Activated B cell treated with CpG ODN at 0.5 μM for 24 hours (primary cell): ENCODE measurements at regions not wholly inside any gene's neighbourhood (a gene's known extent, or its start where the extent isn't known, plus 50 kb on each side); places are given as distances from the start of the nearest gene placed in this dataset.

Source experiments
- ATAC-seq: fragments of 200-7000 bp; cut with Tn5 transposase; one replicate; pipeline ENCODE4 v1.10.0; 2021; ENCODE audit warnings: low read depth, mild to moderate bottlenecking, moderate library complexity
- CTCF ChIA-PET: fragments of 350-600 bp; sonication (Branson Sonifier 250); formaldehyde crosslinking; loops from one replicate; lab custom pipeline; 2021; ENCODE audit warnings: antibody characterized with exemption; lab: Charles Lee
- POLR2A ChIA-PET: fragments of 350-600 bp; sonication (Branson Sonifier 250); formaldehyde crosslinking; loops from one replicate; lab custom pipeline; 2021; ENCODE audit warnings: antibody characterized with exemption; lab: Charles Lee
- DNase-seq: peaks from one replicate; pipeline ENCODE4 v3.0.0; 2022
- H3K27ac Mint-ChIP-seq: one replicate; pipeline ENCODE4 v1.8.0; 2020; ENCODE audit warnings: mixed read lengths
- H3K27me3 Mint-ChIP-seq: one replicate; pipeline ENCODE4 v1.8.0; 2021; ENCODE audit warnings: mixed read lengths
- H3K36me3 Mint-ChIP-seq: one replicate; pipeline ENCODE4 v1.8.0; 2021; ENCODE audit warnings: low read depth, mixed read lengths
- H3K4me1 Mint-ChIP-seq: one replicate; pipeline ENCODE4 v1.8.0; 2021; ENCODE audit warnings: mixed read lengths
- H3K4me3 Mint-ChIP-seq: one replicate; pipeline ENCODE4 v1.8.0; 2020; ENCODE audit warnings: mild to moderate bottlenecking, mixed read lengths
- H3K9me3 Mint-ChIP-seq: one replicate; pipeline ENCODE4 v1.8.0; 2020; ENCODE audit warnings: mixed read lengths
- intact Hi-C: fragments of 100-400 bp; cut with micrococcal nuclease; formaldehyde crosslinking; loops from one replicate; pipeline ENCODE4 v1.15.1; 2024
- TF ChIP-seq, protein P1 (sequence below): fragments of 200-600 bp; IDR thresholded peaks from one replicate; pipeline ENCODE4 v1.8.0; 2022; ENCODE audit warnings: antibody characterized with exemption, mild to moderate bottlenecking

DNA sequence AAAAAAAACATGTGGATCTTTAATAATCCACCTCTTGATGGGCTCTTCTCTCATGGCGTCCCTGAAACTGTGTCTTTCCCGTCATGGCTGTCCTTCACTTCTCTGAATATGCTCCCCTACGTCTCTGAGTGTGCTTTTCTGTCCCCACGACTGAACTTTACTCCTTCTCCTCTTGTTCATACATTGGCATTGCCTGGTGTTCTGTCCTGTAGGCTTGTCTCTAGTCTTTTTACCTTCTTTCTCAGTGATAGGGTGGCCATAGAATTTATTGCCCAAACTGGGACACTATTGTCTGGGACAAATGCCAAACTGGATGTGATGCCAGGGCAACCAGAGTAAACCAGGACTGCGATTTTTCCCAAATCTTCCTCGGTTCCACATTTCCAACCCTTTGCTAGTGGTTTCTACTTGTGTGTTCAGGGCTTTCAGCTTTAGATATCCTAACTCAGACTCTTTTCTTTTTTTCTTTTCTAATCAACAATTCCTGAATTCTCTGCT is 202.2 kb downstream of the ATP23 start:
- intact Hi-C loops = no loop called here
- TF ChIP-seq, protein P1, sequence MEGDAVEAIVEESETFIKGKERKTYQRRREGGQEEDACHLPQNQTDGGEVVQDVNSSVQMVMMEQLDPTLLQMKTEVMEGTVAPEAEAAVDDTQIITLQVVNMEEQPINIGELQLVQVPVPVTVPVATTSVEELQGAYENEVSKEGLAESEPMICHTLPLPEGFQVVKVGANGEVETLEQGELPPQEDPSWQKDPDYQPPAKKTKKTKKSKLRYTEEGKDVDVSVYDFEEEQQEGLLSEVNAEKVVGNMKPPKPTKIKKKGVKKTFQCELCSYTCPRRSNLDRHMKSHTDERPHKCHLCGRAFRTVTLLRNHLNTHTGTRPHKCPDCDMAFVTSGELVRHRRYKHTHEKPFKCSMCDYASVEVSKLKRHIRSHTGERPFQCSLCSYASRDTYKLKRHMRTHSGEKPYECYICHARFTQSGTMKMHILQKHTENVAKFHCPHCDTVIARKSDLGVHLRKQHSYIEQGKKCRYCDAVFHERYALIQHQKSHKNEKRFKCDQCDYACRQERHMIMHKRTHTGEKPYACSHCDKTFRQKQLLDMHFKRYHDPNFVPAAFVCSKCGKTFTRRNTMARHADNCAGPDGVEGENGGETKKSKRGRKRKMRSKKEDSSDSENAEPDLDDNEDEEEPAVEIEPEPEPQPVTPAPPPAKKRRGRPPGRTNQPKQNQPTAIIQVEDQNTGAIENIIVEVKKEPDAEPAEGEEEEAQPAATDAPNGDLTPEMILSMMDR = no peak
- Mint-ChIP-seq H3K9me3 (peaks cover 3% of the 10 kb centered on the region), H3K27me3 (peaks cover 2% of the 10 kb centered on the region), H3K36me3 (no peaks in the 10 kb centered on the region), H3K4me3 (no peak overlapping the region), H3K27ac (no peak overlapping the region), H3K4me1 (no peaks in the 10 kb centered on the region)
- POLR2A ChIA-PET = no interaction called here
- ATAC-seq (no peak), DNase-seq (no peak)
- CTCF ChIA-PET = no interaction called here

DNA sequence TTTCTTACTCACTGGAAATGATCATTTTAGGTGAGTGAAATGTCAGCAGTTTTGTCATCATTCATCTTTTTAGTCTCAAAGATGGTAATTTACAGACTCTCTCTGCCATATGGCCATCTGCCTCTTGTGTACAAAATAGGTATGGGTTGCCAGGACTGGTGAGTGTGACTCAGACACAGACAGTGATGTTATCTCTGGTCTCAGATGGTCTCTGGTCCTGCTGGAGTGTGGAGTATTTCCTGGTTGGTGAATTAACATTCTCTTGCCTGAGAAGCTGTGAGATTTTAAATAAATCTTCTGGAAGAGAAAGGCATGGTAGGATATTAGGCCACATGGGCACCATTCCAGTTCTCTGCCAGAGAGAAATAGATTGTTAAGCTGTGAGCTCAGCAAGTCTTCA is 207.0 kb downstream of the ATP23 start:
- ATAC-seq = no peak
- DNase-seq = no peak
- H3K9me3 Mint-ChIP-seq = peaks cover 3% of the 10 kb centered on the region
- H3K36me3 Mint-ChIP-seq = no peaks in the 10 kb centered on the region
- TF ChIP-seq, protein P1 = no peak
- no peaks in the 10 kb centered on the region for H3K4me1 Mint-ChIP-seq
- H3K27ac Mint-ChIP-seq = no peak overlapping the region
- intact Hi-C loops = no loop called here
- no peak overlapping the region for H3K4me3 Mint-ChIP-seq
- H3K27me3 Mint-ChIP-seq = peaks cover 4% of the 10 kb centered on the region
- CTCF ChIA-PET = no interaction called here
- POLR2A ChIA-PET = no interaction called here

DNA sequence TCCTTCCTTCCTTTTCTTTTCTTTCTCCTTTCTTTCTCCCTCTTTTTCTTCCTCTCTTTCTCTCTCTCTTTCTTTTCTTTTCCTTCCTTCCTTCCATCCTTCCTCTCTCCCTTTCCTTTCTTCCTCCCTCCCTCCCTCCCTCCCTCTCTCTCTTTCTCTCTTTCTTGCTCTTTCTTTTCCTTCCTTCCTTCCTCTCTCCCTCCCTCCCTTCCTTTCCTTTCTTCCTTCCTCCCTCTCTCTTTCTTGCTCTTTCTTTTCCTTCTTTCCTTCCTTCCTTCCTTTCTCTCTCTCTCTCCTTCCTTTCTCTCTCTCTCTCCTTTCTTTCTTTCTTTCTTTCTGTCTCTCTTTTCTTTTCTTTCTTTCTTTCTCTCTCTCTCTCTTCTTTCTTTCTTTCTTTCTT is 207.6 kb downstream of the ATP23 start:
- TF ChIP-seq, protein P1 = no peak
- intact Hi-C loops = no loop called here
- H3K4me3 Mint-ChIP-seq = no peak overlapping the region
- H3K9me3 Mint-ChIP-seq = peaks cover 3% of the 10 kb centered on the region
- no peak overlapping the region for H3K27ac Mint-ChIP-seq
- no peaks in the 10 kb centered on the region for H3K4me1 Mint-ChIP-seq
- ChIA-PET CTCF (no interaction called here), POLR2A (no interaction called here)
- ATAC-seq = no peak
- H3K27me3 Mint-ChIP-seq = peaks cover 4% of the 10 kb centered on the region
- DNase-seq = no peak
- H3K36me3 Mint-ChIP-seq = no peaks in the 10 kb centered on the region

DNA sequence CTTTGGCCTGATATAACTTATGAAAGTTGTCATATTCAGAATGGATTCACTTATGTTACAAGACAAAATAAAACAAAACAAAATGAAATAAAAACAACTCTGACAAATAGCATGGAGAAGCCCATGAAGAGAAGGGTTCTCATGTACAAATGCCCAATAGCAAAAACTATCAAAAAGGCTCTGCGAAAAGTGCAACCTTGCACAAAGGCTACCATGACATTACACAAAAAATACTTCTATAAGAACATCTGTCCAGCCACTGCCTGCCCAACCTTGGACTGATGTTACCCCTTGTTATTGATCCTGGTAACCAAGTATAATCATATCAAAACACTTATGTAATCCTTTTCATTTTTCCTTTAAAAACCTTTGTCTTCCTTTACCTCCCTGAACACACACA is 213.0 kb downstream of the ATP23 start:
- Mint-ChIP-seq H3K4me3 (no peak overlapping the region), H3K9me3 (no peaks in the 10 kb centered on the region), H3K36me3 (no peaks in the 10 kb centered on the region), H3K27me3 (peaks cover 5% of the 10 kb centered on the region), H3K4me1 (no peaks in the 10 kb centered on the region), H3K27ac (no peak overlapping the region)
- ATAC-seq (no peak), DNase-seq (no peak)
- ChIA-PET CTCF (no interaction called here), POLR2A (no interaction called here)
- intact Hi-C loops = no loop called here
- TF ChIP-seq, protein P1 = no peak

DNA sequence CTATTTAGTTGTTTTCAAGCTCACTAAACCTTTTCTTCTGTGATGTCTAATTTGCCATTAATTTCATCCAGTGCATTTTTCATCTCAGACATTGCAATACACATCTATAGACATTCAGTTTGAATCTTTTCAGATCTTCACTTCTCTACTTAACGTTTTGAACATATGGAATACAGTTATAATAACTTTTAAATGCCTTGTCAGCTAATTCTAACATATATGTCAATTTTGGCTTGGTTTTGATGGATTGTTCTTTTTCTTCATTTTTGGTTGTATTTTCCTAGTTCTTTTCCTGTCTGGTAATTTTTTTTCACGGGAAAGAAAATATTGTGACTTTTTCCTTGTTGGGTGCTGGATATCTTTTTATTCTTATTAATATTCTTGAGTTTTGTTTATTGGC is 215.3 kb downstream of the ATP23 start:
- ChIA-PET POLR2A (no interaction called here), CTCF (no interaction called here)
- Mint-ChIP-seq H3K4me1 (no peaks in the 10 kb centered on the region), H3K36me3 (no peaks in the 10 kb centered on the region), H3K27me3 (peaks cover 8% of the 10 kb centered on the region), H3K9me3 (no peaks in the 10 kb centered on the region), H3K27ac (no peak overlapping the region), H3K4me3 (no peak overlapping the region)
- TF ChIP-seq, protein P1 = no peak
- no peak for DNase-seq
- intact Hi-C loops = no loop called here
- no peak for ATAC-seq
